HG03565 (cell line): ENCODE measurements at regions not wholly inside any gene's neighbourhood (a gene's known extent, or its start where the extent isn't known, plus 50 kb on each side); places are given as distances from the start of the nearest gene placed in this dataset.

Experiments used
- ATAC-seq: cut with Tn5 transposase; IDR thresholded peaks from one replicate; pipeline ENCODE4 v1.9.1; 2021; ENCODE audit warnings: mild to moderate bottlenecking, moderate library complexity; ENCODE audit not compliant: unreplicated experiment

DNA sequence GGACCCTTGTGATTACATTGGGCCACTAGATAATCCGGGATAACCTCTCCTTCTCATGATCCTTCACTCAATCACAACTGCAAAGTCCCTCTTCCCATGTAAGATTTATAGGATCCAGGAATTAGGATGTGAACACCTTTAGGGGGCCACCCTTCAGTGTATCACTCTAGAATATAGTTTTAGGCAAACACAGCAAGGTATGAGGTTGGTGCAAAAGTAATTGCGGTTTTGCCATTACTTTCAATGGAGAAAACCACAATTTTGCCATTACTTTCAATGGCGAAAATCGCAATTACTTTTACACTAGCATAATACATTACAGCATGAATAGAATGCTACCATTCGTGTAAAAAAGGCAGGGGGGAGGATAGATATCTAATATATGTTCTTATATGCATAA, 104.0 kb downstream of the BAMBI start:
- ATAC-seq = no peak

DNA sequence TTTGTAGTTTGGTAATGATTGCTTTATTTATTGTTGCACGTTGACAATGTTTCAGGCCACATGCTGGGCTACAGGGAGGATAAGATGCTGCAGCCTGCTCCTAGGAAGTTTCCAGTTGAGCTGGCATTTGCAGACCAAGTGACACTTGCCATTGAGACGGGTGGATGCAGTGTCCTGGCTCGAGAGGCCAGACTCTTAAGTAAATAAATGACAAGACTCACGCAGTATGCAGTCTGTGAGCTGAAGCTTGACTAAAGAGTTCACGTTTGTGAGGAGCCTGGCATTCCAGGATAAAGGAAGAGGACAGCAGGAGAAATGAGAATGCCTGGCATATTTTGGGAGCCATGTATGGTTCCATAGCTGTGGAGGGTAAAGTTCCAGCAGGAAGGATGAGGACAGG, 105.8 kb downstream of the BAMBI start:
- ATAC-seq = no peak

DNA sequence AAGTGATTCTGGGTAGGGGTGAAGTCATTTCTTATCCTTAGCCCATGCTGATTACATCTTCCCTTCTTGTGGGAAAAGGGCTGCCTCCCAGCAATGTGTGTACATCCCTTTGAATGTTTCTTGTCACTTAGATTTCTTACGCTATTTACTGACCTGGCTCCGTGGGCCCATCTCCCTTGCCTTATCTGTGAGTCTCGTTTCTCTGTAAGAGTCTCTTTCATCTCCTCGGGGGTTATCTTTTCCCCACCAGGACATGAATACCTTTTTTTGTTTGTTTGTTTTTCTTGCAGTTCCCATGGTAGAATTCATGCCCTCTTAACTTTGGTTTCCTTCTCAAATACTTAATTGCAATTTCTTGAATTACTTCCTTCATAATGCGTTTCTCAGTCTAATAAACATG, 107.7 kb downstream of the BAMBI start:
- no peak for ATAC-seq

DNA sequence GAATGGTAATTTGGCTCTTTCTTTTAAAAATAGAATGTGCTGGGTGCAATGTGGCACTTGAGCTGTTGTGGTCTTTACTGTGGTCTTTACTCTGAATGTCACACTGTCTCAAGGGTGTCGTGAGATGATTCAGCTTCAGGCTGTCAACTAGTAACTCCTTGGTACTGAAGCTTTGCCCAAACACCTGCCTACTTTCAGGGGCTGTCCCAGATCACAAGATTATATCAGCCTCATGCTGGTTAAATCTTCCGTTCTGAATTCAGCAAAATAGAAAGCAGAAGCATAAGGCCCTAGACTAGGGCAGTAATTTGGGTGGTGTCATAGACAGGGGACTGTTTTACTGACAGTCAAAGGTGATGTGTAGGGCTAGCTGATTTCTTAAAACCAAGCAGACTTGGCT, 110.9 kb downstream of the BAMBI start:
- peak; percentile 69 for ATAC-seq

DNA sequence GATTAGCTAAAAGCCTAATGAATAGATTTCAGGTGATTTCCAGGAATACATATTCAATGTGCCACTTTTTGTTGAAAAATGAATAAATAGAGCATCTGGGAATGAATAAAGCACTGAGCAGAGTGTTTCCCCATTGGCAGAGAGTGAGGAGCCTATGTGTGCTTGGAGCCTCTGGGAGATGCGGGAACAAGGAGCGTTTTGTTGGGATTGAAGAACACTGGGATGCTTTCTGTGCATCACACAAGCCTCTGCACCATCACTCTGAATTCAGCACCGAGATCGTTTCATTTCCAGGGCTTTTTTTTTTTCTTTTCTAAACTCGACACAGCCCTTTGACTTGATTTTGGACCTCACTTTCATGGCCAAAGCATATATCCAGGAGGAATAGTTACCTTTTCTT, 111.4 kb downstream of the BAMBI start:
- no peak for ATAC-seq

DNA sequence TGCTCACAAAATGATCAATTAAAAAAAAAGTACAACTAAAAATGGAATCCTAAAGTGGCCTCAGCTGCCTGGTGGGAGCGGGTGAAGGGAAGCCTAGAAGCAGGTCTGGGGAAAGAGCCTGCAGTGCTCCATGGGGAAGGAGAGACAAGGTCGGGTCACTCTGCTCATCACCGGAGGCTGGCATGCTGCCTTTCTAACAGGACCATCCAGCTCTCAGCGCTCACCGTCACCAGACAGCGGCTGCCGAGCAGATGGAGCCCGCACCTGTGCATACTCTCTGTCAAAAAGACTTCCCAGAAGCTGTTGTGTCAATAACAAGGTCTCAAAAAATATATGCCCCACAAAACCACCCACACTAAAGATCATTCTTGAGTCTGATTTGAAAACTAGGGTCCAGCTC, 112.8 kb downstream of the BAMBI start:
- no peak for ATAC-seq

DNA sequence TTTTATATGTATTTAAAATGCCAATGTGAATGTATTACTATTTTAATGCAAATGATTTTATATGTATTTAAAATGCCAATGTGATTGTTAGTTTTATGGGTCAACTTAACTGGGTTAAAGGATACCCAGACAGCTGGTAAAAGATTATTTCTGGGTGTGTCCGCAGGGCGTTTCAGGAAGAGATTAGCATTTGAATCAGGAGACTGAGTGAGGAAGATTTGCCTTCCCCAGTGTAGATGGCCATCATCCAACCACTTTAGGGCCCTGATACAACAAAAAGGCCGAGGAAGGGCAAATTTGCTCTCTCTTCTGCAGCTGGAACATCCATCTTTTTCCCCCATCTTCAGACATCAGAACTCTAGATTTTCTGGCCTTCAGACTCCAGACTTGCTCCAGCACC, 116.2 kb downstream of the BAMBI start:
- ATAC-seq = no peak

DNA sequence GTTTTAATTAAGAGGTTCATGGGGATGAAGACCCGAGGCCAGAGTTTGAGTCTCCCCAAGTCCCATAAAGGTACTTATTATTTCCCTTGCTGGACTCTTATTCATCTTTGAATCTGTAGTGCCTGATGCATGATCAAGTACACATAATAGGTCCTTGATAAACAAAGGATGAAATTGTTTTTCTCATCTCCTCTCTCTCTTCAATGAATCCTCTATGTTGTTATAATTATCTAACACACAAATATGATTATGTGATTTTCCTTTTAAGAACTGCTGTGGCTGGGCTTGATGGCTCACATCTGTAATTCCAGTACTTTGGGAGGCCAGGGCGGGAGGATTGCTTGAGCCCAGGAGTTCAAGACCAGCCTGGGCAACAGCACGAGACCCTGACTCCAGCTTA, 117.7 kb downstream of the BAMBI start:
- ATAC-seq = no peak

DNA sequence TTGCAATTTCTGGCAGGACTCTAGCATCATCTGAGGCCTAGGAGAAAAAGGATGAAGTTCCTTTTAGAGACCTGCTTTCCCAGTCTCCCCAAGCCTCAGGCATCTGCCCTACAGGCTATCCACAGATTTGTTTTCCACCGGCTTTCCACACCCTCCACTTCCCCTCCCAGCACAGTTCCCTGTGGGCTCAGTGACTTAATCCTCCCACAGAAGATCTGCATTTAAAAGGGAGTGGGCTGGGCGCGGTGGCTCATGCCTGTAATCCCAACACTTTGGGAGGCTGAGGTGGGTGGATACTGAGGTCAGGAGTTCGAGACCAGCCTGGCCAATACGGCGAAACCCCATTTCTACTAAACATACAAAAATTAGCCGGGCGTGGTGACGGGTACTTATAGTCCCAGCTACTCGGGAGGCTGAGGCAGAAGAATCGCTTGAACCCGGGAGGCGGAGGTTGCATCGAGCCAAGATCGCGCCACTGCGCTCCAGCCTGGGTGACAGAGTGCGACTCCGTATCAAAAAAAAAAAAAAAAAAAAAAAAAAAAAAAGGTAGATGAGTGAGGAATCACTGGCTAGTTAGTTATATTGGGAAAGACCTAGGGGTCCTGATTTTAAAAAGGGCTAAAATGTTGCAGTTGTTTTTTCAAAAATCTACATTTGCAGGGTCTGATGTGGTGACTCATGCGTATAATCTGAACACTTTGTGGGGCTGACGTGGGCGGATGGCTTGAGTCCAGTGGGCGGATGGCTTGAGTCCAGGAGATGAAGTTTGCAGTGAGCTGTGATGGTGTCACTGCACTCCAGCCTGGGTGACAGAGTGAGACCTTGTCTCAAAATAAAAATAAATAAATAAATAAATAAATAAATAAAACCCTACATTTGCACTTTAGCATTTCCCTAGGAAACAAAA, 119.5 kb downstream of the BAMBI start:
- ATAC-seq = no peak

DNA sequence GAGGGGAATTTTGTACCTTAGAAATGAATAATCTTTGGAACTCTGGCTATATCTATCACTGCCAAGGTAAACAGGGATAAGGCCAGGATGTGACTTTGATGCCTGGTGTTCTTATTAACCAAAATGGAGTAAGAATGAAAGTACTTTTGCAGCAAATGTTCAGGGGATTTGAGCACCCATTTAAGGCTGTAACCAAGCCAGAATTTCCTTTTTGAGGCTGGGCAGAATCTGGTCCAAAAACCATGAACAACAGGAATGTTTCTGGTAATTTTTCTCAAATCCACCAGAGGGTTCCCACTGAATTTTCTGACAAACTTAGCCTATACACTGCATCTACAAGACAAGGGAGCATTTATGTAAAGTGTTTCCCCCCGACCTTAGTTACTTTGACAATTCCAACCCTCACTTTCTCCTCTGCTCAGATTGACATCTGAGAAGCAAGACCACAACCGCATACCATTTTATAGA, 120.6 kb downstream of the BAMBI start:
- no peak for ATAC-seq

DNA sequence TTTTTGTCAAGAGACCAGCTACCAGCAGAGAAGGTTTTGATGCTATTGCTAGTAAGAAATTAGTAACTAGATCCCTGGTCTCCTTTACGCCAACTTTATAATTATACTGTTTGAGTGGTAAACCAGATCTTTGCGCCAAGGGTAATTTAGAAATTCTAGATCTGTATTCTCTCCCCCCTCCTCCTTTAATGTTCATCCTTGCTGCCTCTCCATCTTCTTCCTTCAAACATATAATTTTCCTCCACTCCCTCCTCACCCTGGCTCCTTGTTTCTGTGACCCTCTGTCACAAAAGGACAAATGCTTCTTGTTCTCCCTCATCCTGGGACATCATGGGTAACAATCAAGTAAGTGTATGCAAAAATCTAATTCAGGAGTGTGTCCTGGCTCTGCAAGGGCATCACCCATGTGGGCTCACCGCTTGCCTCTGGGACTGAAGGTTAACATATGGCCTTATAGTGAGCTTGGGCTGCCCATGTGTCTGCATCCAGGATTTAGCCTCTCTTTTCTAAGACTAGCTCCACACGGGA, 121.2 kb downstream of the BAMBI start:
- ATAC-seq = no peak

DNA sequence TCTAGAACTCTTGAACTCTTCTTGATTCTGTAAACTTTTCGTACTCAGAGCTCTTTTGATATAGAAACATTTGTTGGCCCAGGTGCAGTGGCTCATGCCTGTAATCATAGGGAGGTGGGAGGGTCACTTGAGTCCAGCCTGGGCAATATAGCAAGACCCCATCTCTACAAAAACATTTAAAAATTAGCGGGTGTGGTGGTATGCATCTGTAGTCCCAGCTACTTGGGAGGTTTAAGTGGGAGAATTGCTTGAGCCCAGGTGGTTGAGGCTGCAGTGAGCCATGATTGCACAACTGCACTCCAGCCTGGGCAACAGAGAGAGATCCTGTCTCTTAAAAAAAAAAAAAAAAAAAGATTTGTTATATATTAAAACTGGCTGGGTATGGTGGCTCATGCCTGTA, 121.6 kb downstream of the BAMBI start:
- no peak for ATAC-seq

DNA sequence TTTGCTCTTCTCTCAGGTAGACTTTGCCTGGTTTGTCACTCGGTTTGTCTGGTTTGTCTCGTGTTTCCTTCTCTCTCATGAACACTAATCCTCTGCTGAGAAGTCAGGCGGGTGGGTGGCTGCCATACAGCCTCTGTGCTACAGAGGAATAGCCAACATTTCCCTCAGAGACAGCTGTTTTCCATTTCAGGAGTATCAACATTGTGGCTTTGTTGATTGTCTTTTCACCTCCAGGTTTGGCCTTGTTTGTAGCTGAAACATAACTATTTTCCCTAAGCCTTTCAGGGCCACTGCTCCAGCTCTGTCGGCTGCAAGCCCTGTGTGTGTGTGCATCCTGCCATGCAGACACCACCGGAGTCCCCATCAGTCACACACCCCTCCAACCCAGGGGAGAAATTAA, 122.8 kb downstream of the BAMBI start:
- no peak for ATAC-seq

DNA sequence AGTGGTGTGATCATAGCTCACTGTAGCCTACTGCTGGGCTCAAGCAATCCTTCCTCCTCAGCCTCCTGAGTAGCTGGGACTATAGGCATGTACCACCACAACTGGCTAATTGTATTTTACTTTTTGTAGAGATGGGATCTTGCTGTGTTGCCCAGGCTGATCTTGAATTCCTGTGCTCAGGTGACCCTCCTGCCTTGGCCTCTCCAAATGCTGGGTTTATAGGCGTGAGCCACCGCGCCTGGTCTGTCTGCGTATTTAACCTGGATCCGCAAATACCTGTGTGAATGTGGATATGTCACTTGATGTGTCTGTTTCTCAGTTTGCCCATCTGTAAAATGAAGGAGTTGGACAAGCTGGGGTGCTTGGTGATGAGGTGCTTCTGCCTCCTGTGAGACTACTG, 123.9 kb downstream of the BAMBI start:
- ATAC-seq = no peak

DNA sequence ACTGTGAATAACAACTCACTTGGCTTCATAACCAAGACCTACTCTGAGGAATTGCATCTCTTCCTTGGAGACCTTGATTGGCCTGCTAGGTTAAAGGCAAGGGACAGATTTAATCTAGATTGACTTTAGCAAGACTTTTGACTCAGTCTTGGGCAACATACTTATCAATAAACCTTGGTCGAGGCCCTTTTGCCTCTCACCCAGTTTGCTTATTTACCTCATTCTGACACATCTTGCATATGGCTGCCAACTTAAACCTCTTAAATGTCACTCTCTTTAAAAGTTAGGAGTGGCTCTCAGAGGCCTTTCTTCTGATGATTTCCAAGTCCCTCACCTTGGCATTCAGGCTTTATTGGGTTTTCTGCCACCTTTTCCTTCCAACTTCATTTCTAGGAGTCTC, 124.5 kb downstream of the BAMBI start:
- ATAC-seq = no peak

DNA sequence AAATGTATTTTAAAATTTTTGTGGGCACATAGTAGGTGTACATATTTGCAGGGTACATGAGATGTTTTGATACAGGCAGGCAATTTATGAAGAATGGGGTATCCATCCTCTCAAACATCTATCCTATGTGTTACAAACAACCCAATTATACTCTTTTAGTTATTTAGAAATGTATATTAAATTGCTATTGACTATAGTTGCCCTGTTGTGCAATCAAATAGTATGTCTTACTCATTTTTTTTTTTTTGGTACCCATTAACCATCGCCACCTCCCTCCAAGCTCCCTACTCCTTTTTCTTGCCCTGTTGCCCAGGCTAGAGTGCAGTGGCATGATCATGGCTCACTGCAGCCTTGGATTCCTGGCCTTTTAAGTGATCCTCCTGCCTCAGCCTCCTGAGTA, 128.1 kb downstream of the BAMBI start:
- no peak for ATAC-seq

DNA sequence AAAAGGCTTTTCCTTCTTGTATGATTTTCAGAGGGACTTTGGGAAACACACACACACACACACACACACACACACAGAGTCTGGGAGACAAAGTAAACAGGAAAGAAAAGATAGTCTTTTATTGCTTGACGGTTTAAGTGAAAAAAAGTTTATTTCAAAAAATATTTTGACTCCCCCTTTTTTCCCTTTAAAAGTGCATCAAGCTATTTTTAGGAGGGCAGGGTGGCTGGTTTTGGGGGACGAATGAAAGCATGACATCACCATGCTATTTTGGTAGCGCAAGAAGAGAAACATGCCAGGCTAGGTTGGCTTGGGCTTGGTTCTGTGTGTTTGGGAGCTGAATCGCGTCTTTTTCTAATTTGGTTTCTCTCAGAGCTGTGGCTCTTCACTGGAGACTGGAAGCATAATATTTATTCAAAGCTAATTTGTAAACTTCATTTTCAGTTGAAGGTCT, 129.2 kb downstream of the BAMBI start:
- no peak for ATAC-seq

DNA sequence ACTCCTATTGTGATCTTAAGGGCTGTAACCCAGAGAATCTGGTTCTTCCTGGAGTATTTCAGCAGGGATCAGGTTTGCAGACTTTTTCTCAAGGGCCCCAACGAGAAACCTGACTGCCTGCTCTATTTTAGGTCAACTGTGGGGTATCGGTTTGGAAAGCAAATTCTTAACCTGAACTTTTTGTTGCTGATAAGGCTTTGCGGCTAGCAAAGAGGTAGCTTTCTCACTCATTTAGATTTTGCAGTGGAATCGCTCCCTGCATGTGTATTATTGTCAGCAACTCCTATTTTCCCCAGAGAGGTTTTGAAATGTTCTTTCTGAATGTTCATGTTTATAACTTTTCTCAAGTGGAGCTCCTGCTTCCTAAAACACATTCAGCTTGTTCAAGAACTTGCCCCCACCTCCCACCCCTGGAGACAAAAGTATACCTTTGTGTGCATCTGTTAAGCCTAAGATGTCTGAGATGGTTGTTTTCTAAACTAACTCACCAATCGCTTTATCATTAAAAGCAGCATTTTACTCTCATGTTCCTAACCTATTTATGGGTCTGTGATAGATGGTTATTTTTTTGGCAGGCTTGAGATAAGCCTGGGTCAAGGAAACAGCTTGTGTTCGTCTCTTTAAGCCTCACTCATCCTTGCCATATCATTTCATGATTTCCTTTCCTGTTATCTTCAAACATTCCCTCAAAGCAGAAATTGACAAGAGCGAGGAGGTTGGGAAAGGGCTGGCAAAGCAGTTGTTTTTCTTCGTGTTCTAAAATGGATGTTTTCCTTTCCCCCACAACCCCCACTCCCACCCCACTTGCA, 129.8 kb downstream of the BAMBI start:
- ATAC-seq = no peak

DNA sequence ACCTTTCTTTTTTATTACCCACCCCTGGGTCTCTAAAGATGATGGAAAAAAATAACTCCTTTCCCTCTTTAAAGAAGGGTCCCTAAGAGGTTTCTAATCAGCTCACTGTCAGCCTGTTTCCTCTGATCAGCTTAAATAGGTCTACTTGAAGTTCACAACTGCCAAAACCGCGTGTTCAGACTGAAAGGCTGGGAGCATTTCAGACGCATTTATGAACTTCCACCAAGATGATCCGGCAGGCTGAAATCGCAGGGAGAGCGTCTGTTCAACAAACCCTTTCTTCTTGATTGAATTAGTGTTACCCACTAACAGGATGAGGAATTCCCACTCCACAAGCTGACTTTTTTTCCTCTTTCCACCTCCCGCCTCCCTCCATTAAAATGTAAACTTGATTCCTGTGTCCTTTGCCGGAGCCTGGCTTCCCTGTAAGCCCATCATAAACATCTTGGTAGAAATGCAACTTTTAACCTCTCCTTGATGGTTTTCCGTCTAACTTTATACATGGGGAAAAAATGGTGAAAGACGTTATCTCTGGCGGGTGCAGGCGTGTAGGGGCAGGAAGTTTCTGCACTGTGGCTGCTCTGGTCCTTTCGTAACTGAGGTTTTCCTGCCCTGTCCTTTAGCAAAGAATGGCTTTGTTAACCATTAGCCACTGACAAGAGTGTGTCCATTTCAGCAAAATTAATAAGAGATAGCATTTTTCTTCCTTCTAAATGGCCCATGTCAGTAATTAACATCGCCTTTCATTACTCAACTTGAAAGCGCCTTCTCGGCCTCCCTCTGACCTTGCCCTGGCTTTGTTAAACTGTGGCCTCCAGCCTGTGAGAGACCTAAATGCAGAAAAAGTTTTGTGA, 130.7 kb downstream of the BAMBI start:
- no peak for ATAC-seq

DNA sequence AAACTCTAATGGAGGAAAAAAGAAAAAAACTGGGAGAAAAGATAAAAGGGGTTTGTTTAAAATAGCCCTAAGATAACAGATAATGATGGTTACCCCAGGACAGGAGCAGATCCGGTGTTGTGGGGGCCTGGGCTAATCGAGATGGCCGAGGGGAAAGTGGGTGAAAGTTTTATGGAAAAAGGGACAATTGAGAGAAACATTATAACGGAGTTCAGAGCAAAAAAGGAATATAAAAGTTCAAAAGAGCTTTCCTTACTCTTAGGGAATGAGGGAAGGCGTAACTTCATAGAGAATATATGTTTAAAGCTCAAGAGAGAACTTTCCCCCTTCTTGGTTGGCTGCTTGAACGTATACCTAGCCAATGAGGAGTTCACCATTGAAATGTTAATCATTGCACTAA, 131.4 kb downstream of the BAMBI start:
- ATAC-seq = no peak
